GM12865 (cell line): ENCODE measurements at regions not wholly inside any gene's neighbourhood (a gene's known extent, or its start where the extent isn't known, plus 50 kb on each side); places are given as distances from the start of the nearest gene placed in this dataset.

Source experiments
- DNase-seq: peaks from one replicate; pipeline ENCODE4 v3.0.0; 2010; ENCODE audit warnings: low read depth
- H3K4me3 ChIP-seq: 2 replicates; pipeline ENCODE4 v1.5.1; 2011; ENCODE audit warnings: mild to moderate bottlenecking, low read depth, low read length, control low read depth
- TF ChIP-seq, protein P1 (sequence below): IDR thresholded peaks from 2 replicates; pipeline ENCODE4 v1.5.1; 2011; ENCODE audit warnings: low read length, control low read depth, low read depth, inconsistent platforms; ENCODE audit not compliant: insufficient read depth; ENCODE audit errors: missing control alignments

DNA sequence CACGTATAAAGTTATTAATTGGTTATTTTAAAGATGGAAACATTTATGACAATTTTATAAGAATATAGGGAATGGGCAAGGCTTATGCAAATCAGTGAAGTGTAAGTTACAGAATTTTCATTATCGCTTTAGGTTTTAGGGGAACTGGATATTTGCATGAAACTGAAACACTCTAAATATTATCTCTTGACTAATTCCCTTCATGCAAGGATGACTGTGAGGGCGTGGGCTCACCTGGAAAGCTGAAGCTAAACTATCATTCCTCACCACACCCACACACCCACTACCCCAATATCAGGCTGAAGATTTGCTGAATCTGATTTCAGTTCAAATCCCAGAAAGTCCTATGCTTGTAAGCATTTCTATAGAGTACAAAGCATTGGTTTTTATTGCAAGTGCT is 81.7 kb upstream of the ARHGAP24 start:
- DNase-seq = peak; percentile 34
- no peak overlapping the region for H3K4me3 ChIP-seq
- TF ChIP-seq, protein P1, sequence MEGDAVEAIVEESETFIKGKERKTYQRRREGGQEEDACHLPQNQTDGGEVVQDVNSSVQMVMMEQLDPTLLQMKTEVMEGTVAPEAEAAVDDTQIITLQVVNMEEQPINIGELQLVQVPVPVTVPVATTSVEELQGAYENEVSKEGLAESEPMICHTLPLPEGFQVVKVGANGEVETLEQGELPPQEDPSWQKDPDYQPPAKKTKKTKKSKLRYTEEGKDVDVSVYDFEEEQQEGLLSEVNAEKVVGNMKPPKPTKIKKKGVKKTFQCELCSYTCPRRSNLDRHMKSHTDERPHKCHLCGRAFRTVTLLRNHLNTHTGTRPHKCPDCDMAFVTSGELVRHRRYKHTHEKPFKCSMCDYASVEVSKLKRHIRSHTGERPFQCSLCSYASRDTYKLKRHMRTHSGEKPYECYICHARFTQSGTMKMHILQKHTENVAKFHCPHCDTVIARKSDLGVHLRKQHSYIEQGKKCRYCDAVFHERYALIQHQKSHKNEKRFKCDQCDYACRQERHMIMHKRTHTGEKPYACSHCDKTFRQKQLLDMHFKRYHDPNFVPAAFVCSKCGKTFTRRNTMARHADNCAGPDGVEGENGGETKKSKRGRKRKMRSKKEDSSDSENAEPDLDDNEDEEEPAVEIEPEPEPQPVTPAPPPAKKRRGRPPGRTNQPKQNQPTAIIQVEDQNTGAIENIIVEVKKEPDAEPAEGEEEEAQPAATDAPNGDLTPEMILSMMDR = no peak

DNA sequence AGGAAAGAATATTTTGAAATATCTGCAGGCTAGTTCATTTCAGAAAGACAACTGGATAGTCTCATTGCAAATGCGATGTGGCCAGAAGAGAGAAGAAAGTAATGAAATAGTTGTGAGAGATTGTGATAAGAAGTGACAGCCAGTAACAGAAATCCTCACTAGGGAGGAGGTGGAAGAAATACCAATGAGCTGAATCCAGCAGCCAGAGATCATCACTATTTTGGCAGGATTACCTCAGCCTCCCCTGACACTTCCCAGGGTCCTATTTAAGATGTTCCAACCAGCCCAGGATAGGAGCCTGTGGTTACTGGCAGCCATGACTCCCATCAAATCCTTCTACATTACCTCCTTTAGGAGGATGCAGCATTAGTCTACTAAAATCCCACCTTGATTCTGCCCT is 76.7 kb upstream of the ARHGAP24 start:
- no peak for DNase-seq
- TF ChIP-seq, protein P1 = no peak

DNA sequence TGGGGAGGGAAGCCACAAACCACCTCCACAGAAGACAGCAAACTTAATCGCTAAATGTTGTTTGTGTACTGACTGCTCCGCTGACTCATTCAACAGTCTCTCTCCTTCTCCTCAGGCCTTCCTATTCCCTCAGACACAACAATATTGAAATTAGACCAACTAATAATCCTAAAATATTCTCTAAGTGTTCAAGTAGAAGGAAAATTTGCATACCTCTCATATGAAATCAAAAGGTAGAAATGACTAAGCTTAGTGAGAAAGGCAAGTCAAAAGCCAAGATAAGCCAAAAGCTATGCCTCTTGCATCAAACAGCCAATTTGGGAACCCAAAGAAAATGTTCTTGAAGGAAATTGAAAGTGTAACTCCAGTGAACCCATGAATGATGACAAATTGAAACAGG is 75.7 kb upstream of the ARHGAP24 start:
- DNase-seq = peak; percentile 63
- no peak overlapping the region for H3K4me3 ChIP-seq
- TF ChIP-seq, protein P1 = no peak

More for the DNA sequence above, 76.7 kb upstream of the ARHGAP24 start:
- H3K4me3 ChIP-seq = no peak overlapping the region

DNA sequence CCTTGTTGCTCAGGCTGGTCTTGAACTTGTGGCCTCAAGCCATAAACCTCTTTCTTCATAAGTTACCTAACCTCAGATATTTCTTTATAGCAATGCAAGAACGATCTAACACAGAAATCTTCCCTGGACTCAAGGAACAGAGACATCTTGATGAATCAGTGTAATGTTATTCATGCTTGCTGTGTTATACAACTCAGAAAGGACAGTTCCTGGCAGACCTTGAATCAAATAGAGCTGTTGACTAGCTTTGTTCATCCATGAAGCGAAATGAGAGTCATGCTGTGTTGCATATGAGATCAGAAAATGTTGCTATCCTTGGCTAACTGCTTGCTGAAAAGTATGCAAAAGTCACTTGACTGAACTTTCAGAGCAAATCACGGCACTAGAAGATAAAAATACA is 72.6 kb upstream of the ARHGAP24 start:
- H3K4me3 ChIP-seq = no peak overlapping the region
- DNase-seq = no peak
- TF ChIP-seq, protein P1 = no peak

DNA sequence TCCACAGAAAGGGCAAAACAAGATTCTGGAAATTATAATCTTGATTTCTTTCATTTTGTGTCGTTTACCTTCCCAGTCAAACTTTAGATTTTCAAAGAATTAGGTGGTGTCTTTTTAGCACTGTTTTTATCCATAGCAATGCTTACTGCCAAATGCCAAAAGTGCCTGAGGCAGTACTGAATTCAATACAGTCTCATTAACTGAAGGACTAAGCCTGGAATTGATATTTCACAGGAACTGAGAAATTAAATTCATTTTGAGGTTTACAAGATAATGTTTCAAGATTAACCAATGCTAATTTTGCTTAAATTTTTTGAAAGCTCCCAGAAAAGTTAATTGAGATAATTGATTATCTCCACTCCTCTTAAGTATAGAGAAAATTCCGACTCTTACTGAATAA is 68.8 kb upstream of the ARHGAP24 start:
- TF ChIP-seq, protein P1 = no peak
- H3K4me3 ChIP-seq = no peak overlapping the region
- DNase-seq = no peak

GRCh38 chr4:85407546-85407945 is 67.4 kb upstream of the ARHGAP24 start:
- DNase-seq = no peak
- no peak overlapping the region for H3K4me3 ChIP-seq
- TF ChIP-seq, protein P1 = no peak

DNA sequence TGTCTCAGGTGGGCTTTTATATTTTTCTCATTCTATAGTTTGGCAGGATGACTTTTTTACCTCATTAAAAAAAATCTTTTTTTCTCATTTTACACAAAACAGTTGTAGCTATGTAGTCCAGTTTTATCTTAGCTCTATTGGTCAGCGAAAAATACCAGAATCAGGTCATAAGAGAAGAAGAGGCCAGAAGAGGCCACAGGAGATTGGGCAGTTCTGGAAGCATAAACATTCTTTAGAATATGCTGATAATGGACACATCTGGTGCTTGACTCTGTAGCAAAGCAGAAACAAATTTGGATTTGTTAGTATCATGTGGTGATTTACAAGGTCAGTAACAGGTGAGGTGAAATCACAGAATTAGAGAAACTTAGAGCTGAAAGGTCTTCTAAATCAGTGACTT is 66.6 kb upstream of the ARHGAP24 start:
- TF ChIP-seq, protein P1 = no peak
- no peak overlapping the region for H3K4me3 ChIP-seq
- no peak for DNase-seq
